Erythroblast (primary cell): ENCODE measurements at regions not wholly inside any gene's neighbourhood (a gene's known extent, or its start where the extent isn't known, plus 50 kb on each side); places are given as distances from the start of the nearest gene placed in this dataset.

Experiments used
- GATA1 ChIP-seq: IDR thresholded peaks from 2 replicates; pipeline ENCODE4 v1.6.1; 2011; ENCODE audit warnings: low read depth, mild to moderate bottlenecking, control low read depth, low read length, moderate library complexity
- POLR2A ChIP-seq: IDR thresholded peaks from 2 replicates; pipeline ENCODE4 v1.6.1; 2011; ENCODE audit warnings: mild to moderate bottlenecking, low read length

- no peak for TF ChIP-seq POLR2A
- TF ChIP-seq GATA1, result no peak
These were observed 274.1 kb downstream of the ALG10 start for GRCh38 chr12:34296143-34297041.
